Mesothelial cell of epicardium (in vitro differentiated cells): ENCODE measurements at regions not wholly inside any gene's neighbourhood (a gene's known extent, or its start where the extent isn't known, plus 50 kb on each side); places are given as distances from the start of the nearest gene placed in this dataset.

Source experiments
- DNase-seq, 2 experiments: peaks; one replicate each; pipeline ENCODE4 v3.0.0; 2021; ENCODE audit warnings: low spot score in 2 of 2; ENCODE audit not compliant: unreplicated experiment in 2 of 2
- H3K27ac Mint-ChIP-seq: 2 replicates; pipeline ENCODE4 v1.8.0; 2021; ENCODE audit warnings: mixed read lengths
- H3K27me3 Mint-ChIP-seq: 2 replicates; pipeline ENCODE4 v1.8.0; 2021; ENCODE audit warnings: low read depth, mixed read lengths
- H3K36me3 Mint-ChIP-seq: 2 replicates; pipeline ENCODE4 v1.8.0; 2021; ENCODE audit warnings: mixed read lengths
- H3K4me1 Mint-ChIP-seq: 2 replicates; pipeline ENCODE4 v1.8.0; 2021; ENCODE audit warnings: mixed read lengths
- H3K4me3 Mint-ChIP-seq: 2 replicates; pipeline ENCODE4 v1.8.0; 2021; ENCODE audit warnings: mild to moderate bottlenecking, moderate library complexity, mixed read lengths
- H3K9me3 Mint-ChIP-seq: 2 replicates; pipeline ENCODE4 v1.8.0; 2021; ENCODE audit warnings: mixed read lengths
- TF ChIP-seq, protein P1 (sequence below): fragments of 200-600 bp; sonication (generic); IDR thresholded peaks from one replicate; pipeline ENCODE4 v1.5.0; 2021; ENCODE audit warnings: antibody characterized with exemption; ENCODE audit not compliant: unreplicated experiment

DNA sequence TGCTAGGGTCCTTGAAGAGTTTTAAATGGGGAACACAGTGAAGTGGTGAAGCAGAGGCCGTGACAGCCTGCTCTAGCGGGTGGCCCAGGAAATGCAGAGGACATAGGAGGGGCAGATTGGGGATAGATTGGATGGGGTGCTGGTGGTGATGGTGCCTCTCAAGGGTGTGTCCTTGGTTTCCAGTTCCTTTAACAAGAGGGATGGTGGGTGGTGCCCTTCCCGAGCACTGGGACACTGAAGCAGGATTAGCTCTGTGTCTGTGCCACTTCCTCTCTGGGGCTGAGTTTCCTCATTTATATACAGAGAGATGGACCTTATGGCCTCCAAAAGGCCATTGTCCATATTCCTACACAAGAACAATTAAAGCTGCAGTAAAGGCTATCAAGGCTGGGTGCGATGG is 285.5 kb downstream of the TCF7L2 start:
- peaks cover 5% of the 10 kb centered on the region for H3K9me3 Mint-ChIP-seq
- no peaks in the 10 kb centered on the region for H3K4me1 Mint-ChIP-seq
- H3K27me3 Mint-ChIP-seq, result no peaks in the 10 kb centered on the region
- TF ChIP-seq, protein P1, sequence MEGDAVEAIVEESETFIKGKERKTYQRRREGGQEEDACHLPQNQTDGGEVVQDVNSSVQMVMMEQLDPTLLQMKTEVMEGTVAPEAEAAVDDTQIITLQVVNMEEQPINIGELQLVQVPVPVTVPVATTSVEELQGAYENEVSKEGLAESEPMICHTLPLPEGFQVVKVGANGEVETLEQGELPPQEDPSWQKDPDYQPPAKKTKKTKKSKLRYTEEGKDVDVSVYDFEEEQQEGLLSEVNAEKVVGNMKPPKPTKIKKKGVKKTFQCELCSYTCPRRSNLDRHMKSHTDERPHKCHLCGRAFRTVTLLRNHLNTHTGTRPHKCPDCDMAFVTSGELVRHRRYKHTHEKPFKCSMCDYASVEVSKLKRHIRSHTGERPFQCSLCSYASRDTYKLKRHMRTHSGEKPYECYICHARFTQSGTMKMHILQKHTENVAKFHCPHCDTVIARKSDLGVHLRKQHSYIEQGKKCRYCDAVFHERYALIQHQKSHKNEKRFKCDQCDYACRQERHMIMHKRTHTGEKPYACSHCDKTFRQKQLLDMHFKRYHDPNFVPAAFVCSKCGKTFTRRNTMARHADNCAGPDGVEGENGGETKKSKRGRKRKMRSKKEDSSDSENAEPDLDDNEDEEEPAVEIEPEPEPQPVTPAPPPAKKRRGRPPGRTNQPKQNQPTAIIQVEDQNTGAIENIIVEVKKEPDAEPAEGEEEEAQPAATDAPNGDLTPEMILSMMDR, result no peak
- no peak overlapping the region for H3K4me3 Mint-ChIP-seq
- no peak overlapping the region for H3K27ac Mint-ChIP-seq
- H3K36me3 Mint-ChIP-seq, result no peaks in the 10 kb centered on the region
- no peak for DNase-seq

DNA sequence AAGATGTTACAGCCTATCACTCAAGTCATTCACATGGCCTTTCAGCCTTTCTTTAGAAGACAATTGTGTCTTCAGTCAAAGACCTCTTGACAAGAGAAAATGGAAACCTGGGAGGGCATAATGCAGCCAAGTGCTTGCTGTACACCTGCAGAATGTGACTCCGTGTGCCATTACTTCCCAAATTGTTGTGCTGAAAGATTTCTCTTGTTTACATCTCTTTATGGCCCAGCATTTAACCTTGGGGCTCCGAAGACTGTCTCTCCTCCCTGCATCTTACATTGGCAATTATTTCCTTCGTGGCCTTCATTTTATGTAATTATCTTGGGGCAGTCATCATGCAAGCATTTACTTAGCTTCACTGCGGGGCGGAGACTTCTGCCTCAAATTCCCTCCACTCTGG is 287.0 kb downstream of the TCF7L2 start:
- H3K27ac Mint-ChIP-seq, result no peak overlapping the region
- H3K9me3 Mint-ChIP-seq, result peaks cover 5% of the 10 kb centered on the region
- H3K27me3 Mint-ChIP-seq, result no peaks in the 10 kb centered on the region
- H3K4me1 Mint-ChIP-seq, result no peaks in the 10 kb centered on the region
- no peak for DNase-seq
- TF ChIP-seq, protein P1, result no peak
- no peak overlapping the region for H3K4me3 Mint-ChIP-seq
- no peaks in the 10 kb centered on the region for H3K36me3 Mint-ChIP-seq

DNA sequence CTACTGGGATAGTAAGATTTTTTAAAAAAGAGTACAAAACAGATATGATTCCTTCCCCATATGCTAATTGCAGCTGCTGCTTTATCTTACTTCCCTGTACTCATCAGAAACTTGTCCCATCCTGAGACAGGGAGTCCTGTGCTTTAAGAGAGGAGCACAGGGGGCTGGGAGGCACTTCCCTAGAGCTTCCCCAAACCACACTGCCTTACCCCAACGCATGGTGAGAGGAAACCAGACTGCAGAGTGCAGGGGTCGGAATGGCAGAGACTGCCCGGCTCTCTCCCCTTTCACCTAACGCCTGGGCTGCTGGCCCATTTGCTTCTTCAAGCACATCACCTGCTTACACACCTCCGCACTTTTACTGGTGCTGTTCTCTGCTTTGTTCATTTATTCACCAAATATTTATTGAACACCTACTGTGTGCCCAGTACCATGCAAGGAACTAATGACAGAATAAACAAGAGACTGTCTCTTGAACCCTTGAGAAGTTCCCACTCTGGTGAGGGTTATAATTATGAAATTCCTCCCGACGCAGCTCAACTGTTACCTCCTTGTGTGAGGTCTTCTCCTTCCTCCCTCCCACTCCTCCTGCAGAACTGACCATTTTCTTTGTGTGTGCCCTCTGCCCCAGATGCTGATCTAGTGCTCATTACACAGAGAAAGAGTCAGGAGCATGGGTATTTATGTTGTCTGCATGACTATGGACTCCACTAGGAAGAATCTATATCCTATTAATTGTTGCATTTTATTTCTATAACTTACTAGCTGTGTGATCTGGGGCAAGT is 289.7 kb downstream of the TCF7L2 start:
- no peaks in the 10 kb centered on the region for H3K36me3 Mint-ChIP-seq
- no peaks in the 10 kb centered on the region for H3K4me1 Mint-ChIP-seq
- no peak for DNase-seq
- no peaks in the 10 kb centered on the region for H3K27me3 Mint-ChIP-seq
- no peak overlapping the region for H3K27ac Mint-ChIP-seq
- peaks cover 5% of the 10 kb centered on the region for H3K9me3 Mint-ChIP-seq
- no peak overlapping the region for H3K4me3 Mint-ChIP-seq
- TF ChIP-seq, protein P1, result no peak

DNA sequence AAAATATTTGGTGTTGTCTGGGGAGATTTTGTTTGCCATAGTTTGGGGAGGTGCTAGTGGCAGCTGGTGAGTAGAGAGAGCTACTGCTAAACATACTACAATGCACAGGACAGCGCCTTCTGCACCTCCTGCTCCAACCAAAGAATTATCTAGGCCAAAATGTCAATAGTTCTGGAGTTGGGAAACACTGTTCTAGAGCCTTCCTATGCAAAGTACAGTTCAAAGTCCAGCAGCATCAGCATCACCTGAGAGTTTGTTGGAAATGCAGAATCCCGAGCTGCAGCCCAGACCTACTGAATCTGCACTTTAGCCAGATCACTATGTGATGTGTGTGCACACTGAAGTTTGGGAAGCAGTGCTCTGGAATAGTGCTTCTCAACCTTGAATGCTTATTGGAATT is 290.7 kb downstream of the TCF7L2 start:
- Mint-ChIP-seq H3K27ac (no peak overlapping the region), H3K4me1 (peaks cover 5% of the 10 kb centered on the region), H3K27me3 (no peaks in the 10 kb centered on the region), H3K36me3 (no peaks in the 10 kb centered on the region), H3K9me3 (peaks cover 5% of the 10 kb centered on the region), H3K4me3 (no peak overlapping the region)
- TF ChIP-seq, protein P1, result no peak
- DNase-seq, result no peak

DNA sequence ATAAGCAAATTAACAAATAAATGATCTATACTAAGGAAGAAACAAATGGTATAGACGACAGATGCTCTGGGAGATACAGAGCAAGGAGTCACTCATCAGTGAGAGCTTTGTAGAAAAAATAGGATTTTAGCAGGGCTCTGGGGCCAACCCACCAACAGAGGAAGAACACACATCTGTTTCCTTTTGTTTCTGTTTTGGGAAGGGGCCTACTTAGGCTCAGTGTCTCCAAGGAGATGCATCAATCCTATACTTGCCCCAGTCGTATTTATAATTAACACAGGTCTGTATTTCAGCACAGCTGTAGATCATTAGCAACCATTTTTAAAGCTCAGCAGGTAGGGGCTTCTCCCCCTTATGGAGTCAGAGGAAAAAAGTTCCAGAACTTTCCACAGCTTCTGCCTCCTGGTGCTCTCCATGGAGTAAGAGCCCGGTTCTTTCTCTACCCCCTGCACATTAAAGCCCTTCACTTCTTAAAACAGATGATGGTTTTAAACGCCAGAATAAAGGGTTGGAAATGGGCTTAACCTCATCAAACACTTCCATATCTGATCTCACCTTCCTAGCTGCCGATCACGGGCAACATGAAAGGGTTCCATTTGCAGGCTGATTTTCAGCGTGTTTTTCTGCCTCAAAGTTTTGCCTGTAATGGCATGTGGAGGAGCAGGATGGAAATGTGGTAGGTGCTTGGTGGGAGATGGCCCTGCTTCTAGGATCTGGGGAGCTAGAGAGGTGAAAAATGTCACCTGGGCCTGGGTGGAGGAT is 291.7 kb downstream of the TCF7L2 start:
- no peak for DNase-seq
- peaks cover 5% of the 10 kb centered on the region for H3K9me3 Mint-ChIP-seq
- no peak overlapping the region for H3K27ac Mint-ChIP-seq
- H3K36me3 Mint-ChIP-seq, result no peaks in the 10 kb centered on the region
- peaks cover 5% of the 10 kb centered on the region for H3K4me1 Mint-ChIP-seq
- TF ChIP-seq, protein P1, result no peak
- H3K4me3 Mint-ChIP-seq, result no peak overlapping the region
- H3K27me3 Mint-ChIP-seq, result no peaks in the 10 kb centered on the region
